Neutrophil (primary cell): ENCODE measurements at regions not wholly inside any gene's neighbourhood (a gene's known extent, or its start where the extent isn't known, plus 50 kb on each side); places are given as distances from the start of the nearest gene placed in this dataset.

Experiments used
- H3K27ac ChIP-seq: fragments of 200-600 bp; sonication (generic); 2 replicates; pipeline ENCODE4 v1.5.1; 2016; ENCODE audit warnings: mild to moderate bottlenecking, moderate library complexity
- H3K27me3 ChIP-seq: fragments of 200-600 bp; sonication (generic); 2 replicates; pipeline ENCODE4 v1.6.0; 2016; ENCODE audit warnings: mild to moderate bottlenecking
- H3K36me3 ChIP-seq: fragments of 200-600 bp; sonication (generic); 2 replicates; pipeline ENCODE4 v1.5.1; 2017
- H3K4me1 ChIP-seq, 2 experiments: fragments of 200-600 bp in 1 of 2; sonication (generic) in 1 of 2; 1 replicate in 1 of 2; 2 replicates in 1 of 2; pipeline versions ENCODE4 v1.5.1 to v1.6.1; 2013 to 2016; ENCODE audit warnings: low read depth in 1 of 2, low read length in 1 of 2, mild to moderate bottlenecking in 1 of 2, moderate library complexity in 1 of 2; ENCODE audit not compliant: control insufficient read depth in 1 of 2, insufficient read depth in 1 of 2
- H3K4me3 ChIP-seq, 2 experiments: fragments of 200-600 bp in 1 of 2; sonication (generic) in 1 of 2; 1 replicate in 1 of 2; 2 replicates in 1 of 2; pipeline ENCODE4 v1.5.1; 2013 to 2016; ENCODE audit warnings: low read depth in 1 of 2, low read length in 1 of 2, mild to moderate bottlenecking in 1 of 2, moderate library complexity in 1 of 2
- H3K9me3 ChIP-seq: fragments of 200-600 bp; sonication (generic); 2 replicates; pipeline ENCODE4 v1.5.1; 2016
- TF ChIP-seq, protein P1 (sequence below): fragments of 200-600 bp; sonication (generic); IDR thresholded peaks from 2 replicates; pipeline ENCODE4 v1.5.1; 2016; ENCODE audit warnings: antibody characterized with exemption

DNA sequence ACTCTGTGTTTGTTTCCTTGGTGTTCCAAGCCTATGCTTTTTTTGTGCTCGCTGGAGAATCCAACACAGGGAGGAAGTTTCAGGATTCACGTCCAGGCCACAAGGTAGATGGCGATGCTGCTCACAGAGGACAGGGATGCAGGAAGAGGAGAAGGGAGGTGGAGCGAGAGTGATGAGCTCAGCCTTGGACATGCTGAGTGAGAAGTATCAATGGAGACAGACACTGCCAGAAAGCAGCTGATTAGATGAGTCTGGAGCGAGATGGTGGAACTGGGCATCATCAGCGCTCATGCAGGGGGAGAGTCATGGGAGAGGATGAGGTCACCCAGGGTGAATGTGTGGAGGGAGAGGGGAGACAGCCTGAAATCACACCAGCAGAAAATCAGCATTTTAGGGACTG lies 110.0 kb downstream of the GLUL start:
- H3K36me3 ChIP-seq, result no peaks in the 10 kb centered on the region
- TF ChIP-seq, protein P1, sequence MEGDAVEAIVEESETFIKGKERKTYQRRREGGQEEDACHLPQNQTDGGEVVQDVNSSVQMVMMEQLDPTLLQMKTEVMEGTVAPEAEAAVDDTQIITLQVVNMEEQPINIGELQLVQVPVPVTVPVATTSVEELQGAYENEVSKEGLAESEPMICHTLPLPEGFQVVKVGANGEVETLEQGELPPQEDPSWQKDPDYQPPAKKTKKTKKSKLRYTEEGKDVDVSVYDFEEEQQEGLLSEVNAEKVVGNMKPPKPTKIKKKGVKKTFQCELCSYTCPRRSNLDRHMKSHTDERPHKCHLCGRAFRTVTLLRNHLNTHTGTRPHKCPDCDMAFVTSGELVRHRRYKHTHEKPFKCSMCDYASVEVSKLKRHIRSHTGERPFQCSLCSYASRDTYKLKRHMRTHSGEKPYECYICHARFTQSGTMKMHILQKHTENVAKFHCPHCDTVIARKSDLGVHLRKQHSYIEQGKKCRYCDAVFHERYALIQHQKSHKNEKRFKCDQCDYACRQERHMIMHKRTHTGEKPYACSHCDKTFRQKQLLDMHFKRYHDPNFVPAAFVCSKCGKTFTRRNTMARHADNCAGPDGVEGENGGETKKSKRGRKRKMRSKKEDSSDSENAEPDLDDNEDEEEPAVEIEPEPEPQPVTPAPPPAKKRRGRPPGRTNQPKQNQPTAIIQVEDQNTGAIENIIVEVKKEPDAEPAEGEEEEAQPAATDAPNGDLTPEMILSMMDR, result no peak
- no peak overlapping the region for H3K27ac ChIP-seq
- H3K27me3 ChIP-seq, result no peaks in the 10 kb centered on the region
- H3K4me1 ChIP-seq, result peaks cover 14 to 17% of the 10 kb centered on the region in 2 experiments
- H3K9me3 ChIP-seq, result no peaks in the 10 kb centered on the region
- H3K4me3 ChIP-seq, result no peak overlapping the region

DNA sequence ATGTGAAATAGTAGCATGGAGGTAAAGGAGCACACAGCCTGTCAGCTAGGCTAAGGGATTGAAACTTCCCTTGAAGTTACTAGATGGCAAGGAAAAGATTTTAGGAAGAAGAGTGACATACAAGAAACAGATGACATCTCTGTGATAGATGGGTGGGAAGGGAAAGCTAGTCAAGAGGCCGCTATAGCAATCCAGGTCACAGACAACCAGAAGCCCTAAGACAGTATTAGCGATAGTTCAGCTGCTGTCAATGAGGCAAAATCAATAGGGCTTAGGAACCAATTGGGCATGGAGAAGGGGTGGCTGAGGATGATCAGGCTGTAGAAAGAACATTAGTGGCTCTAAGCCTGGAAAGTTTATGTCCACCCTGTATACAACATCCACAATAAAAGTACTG lies 111.1 kb downstream of the GLUL start:
- no peaks in the 10 kb centered on the region for H3K27me3 ChIP-seq
- H3K27ac ChIP-seq, result no peak overlapping the region
- H3K4me1 ChIP-seq, result peaks cover 14 to 17% of the 10 kb centered on the region in 2 experiments
- H3K9me3 ChIP-seq, result no peaks in the 10 kb centered on the region
- TF ChIP-seq, protein P1, result no peak
- no peak overlapping the region for H3K4me3 ChIP-seq
- H3K36me3 ChIP-seq, result no peaks in the 10 kb centered on the region

DNA sequence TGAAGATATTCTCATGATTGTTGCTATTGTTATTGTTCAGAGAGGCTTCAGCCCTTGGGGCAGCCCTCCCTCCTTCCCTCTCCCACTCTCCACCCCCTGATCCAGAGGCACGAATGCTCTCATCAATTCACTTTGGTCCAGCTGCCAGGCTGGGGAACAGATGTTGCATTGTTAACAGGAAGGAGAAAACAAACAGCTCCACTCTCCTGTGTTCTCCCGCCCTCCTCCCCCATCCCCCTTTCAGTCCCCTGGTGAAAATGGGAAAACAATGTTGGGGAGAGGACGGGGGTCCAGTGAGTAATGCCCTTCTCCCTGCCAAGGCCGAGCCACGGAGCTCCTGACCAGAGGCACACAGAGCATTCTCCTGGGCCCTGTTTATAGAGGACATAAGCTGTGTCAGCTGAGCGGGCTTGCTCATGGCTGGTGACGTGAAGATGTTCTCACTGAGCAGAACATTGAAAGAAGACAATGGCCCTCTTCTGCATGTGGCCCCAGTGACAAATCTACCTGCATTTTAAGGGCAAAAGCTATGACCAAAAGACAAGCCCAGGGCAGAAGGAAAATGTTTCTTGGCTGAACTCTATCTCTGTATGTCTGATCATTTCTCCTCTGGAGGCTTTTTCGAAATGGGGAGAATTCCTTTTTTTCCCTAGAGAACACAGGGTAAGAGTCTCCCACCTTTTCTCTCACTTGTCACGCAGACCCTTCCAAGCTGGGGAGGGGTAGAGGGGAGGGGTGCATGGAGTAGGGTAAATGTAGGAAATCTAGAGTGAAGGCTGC lies 111.7 kb downstream of the GLUL start:
- H3K4me3 ChIP-seq, result no peak overlapping the region
- no peaks in the 10 kb centered on the region for H3K36me3 ChIP-seq
- TF ChIP-seq, protein P1, result no peak

DNA sequence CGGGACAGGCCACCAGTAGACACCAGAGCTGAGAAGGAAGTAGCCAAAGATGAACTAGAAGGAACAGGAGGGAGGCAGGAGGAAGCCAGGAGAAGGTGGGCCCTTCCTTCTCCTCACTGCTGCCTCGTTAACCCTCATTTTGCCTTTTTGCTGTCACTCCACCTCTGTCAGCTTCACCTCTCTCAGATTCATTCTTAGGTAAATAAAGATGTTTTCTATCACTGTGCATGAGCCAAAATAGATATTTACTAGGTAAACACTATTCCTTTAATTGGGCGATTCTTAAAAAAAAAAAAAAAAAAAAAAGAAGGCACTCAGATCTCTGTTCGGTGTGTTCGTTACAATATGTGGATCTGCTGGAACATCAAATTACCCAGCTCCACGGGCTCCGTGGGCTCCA lies 112.3 kb downstream of the GLUL start:
- no peaks in the 10 kb centered on the region for H3K27me3 ChIP-seq
- TF ChIP-seq, protein P1, result no peak
- peaks cover 14 to 17% of the 10 kb centered on the region in 2 experiments for H3K4me1 ChIP-seq
- H3K27ac ChIP-seq, result peak overlapping the region; percentile 34
- no peaks in the 10 kb centered on the region for H3K9me3 ChIP-seq
- no peaks in the 10 kb centered on the region for H3K36me3 ChIP-seq
- H3K4me3 ChIP-seq, result no peak overlapping the region

More for the DNA sequence above, 111.7 kb downstream of the GLUL start:
- Histone ChIP-seq H3K9me3 (no peaks in the 10 kb centered on the region), H3K27ac (no peak overlapping the region), H3K4me1 (peaks cover 14 to 17% of the 10 kb centered on the region in 2 experiments), H3K27me3 (no peaks in the 10 kb centered on the region)

DNA sequence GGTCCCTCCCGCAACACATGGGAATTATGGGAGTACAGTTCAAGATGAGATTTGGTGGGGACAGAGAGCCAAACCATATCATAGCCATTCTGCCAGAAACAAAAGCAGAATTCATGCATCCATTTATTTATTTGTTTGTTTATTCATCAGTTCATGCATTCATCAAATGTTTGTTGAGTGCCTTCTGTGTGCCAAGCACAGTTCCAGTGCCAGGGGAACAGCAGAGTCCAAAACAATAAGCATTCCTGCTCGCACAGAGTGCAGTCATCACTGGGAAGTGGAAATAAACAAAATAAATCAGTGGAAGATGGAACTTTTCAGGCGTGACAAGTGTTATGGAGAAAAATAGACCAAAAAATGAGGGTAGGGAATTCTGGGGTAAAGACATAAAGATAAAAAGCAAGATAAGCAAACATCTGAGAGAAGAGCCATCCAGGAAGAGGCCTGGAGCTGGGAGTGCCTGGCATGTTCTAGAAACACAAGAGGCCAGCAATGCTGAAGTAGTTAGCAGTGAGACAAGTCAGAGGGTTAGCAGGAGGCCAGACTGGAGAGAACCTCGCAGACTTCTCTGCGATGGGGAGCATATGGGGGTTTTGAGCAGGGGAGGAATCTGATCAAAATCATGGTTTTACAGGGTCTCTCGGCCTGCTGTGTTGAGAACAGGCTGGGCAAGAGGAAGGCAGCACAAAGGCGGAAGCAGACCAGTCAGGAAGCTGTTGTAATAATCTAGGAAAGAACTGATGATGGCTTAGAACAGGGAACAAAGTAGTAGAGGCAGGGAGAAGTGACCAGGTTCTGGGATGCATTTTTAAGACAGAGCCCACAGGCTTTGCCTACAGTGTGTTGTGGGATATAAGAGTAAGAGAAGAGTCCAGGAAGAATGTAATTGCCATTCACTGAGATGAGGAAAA lies 113.2 kb downstream of the GLUL start:
- Histone ChIP-seq H3K4me1 (peaks cover 14 to 17% of the 10 kb centered on the region in 2 experiments), H3K36me3 (no peaks in the 10 kb centered on the region), H3K27ac (peak overlapping the region; percentile 34), H3K4me3 (no peak overlapping the region), H3K9me3 (no peaks in the 10 kb centered on the region), H3K27me3 (no peaks in the 10 kb centered on the region)
- TF ChIP-seq, protein P1, result no peak
